HCT116 (cell line): ENCODE measurements at regions not wholly inside any gene's neighbourhood (a gene's known extent, or its start where the extent isn't known, plus 50 kb on each side); places are given as distances from the start of the nearest gene placed in this dataset.

Experiments used
- ATAC-seq: fragments of 200-7000 bp; cut with Tn5 transposase; 2 replicates; pipeline ENCODE4 v1.9.1; 2020; ENCODE audit warnings: mild to moderate bottlenecking, moderate library complexity
- BruUV-seq: library from RNA; stranded (reverse); fragments of 400-500 nt; replicated peaks from 2 replicates; lab custom pipeline; 2021; lab: Mats Ljungman, UMichigan
- CTCF ChIA-PET: fragments of 300-600 bp; sonication (Branson Sonifier 250); formaldehyde crosslinking; loops from one replicate; lab custom pipeline; 2021; ENCODE audit warnings: antibody characterized with exemption; lab: Charles Lee
- POLR2A ChIA-PET: fragments of 300-600, 350-600 bp; sonication (Branson Sonifier 250); formaldehyde crosslinking; loops from one replicate; lab custom pipeline; 2021; ENCODE audit warnings: antibody characterized with exemption; lab: Charles Lee
- RAD21 ChIA-PET, 2 experiments: fragments of 300-600 bp; sonication (Branson Sonifier 250); formaldehyde crosslinking; loops; one replicate each; lab custom pipeline; 2023; ENCODE audit warnings: low total read pairs in 2 of 2; ENCODE audit not compliant: uncharacterized antibody in 2 of 2, unreplicated experiment in 2 of 2, low non-redundant PET in 1 of 2; lab: Charles Lee
- DNase-seq: peaks from one replicate; pipeline ENCODE4 v3.0.0-alpha.2; 2010; ENCODE audit warnings: low read depth, low spot score
- H2AFZ ChIP-seq: fragments of 200-600 bp; shearing (Covaris generic), sonication (generic); 2 replicates; pipeline ENCODE4 v1.6.1; 2017; ENCODE audit warnings: low read depth, mixed run types, mixed read lengths, antibody characterized with exemption, low read length; ENCODE audit not compliant: poor library complexity, severe bottlenecking
- H3K27ac ChIP-seq: 2 replicates; pipeline ENCODE4 v1.5.1; 2012; ENCODE audit warnings: low read depth, low read length
- H3K27me3 ChIP-seq: fragments of 200-600 bp; sonication (generic); 2 replicates; pipeline ENCODE4 v1.6.1; 2016; ENCODE audit warnings: mixed run types, low read length, mixed read lengths; ENCODE audit not compliant: insufficient read depth
- H3K36me3 ChIP-seq, 2 experiments: fragments of 200-500 bp in 1 of 2; fragments of 200-600 bp in 1 of 2; sonication (Bioruptor generic) in 1 of 2; sonication (generic) in 1 of 2; 2 replicates each; pipeline versions ENCODE4 v1.5.1 to v1.6.1; 2014 to 2016; ENCODE audit warnings: low read length in 2 of 2, inconsistent platforms in 1 of 2, mixed read lengths in 1 of 2, mixed run types in 1 of 2; ENCODE audit not compliant: insufficient read depth in 2 of 2, control insufficient read depth in 1 of 2
- H3K4me1 ChIP-seq, 2 experiments: fragments of 200-600 bp in 1 of 2; sonication (generic) in 1 of 2; 2 replicates each; pipeline versions ENCODE4 v1.5.1 to v1.6.1; 2012 to 2017; ENCODE audit warnings: low read length in 2 of 2, inconsistent platforms in 1 of 2, mild to moderate bottlenecking in 1 of 2, mixed read lengths in 1 of 2, mixed run types in 1 of 2, moderate library complexity in 1 of 2; ENCODE audit not compliant: insufficient read depth in 2 of 2, control insufficient read depth in 1 of 2
- H3K4me2 ChIP-seq: fragments of 200-600 bp; sonication (generic); 2 replicates; pipeline ENCODE4 v1.6.1; 2017; ENCODE audit warnings: mixed run types, low read length, mixed read lengths
- H3K4me3 ChIP-seq, 2 experiments: fragments of 200-600 bp in 1 of 2; sonication (generic) in 1 of 2; replicated peaks in 1 of 2; 2 replicates each; pipeline ENCODE4 v1.5.1; 2011 to 2016; ENCODE audit warnings: low read length in 2 of 2, control low read depth in 1 of 2, low read depth in 1 of 2, mild to moderate bottlenecking in 1 of 2, mixed read lengths in 1 of 2, mixed run types in 1 of 2
- H3K79me2 ChIP-seq: fragments of 200-600 bp; sonication (generic); 2 replicates; pipeline ENCODE4 v1.6.1; 2017; ENCODE audit warnings: mild to moderate bottlenecking, mixed run types, low read length, moderate library complexity, mixed read lengths; ENCODE audit not compliant: insufficient read depth
- H3K9ac ChIP-seq: fragments of 200-600 bp; sonication (generic); 2 replicates; pipeline ENCODE4 v1.6.1; 2016; ENCODE audit warnings: low read length, mixed read lengths
- H3K9me2 ChIP-seq: fragments of 200-600 bp; sonication (generic), shearing (Covaris generic); 2 replicates; pipeline ENCODE4 v1.6.1; 2017; ENCODE audit warnings: mixed run types, mild to moderate bottlenecking, moderate library complexity; ENCODE audit not compliant: insufficient read depth
- H3K9me3 ChIP-seq, 2 experiments: fragments of 200-500 bp in 1 of 2; fragments of 200-600 bp in 1 of 2; sonication (Bioruptor generic) in 1 of 2; sonication (generic) in 1 of 2; 2 replicates each; pipeline ENCODE4 v1.6.1; 2014 to 2017; ENCODE audit warnings: low read length in 2 of 2, mixed read lengths in 2 of 2, inconsistent platforms in 1 of 2, low read depth in 1 of 2, mild to moderate bottlenecking in 1 of 2, mixed run types in 1 of 2, moderate library complexity in 1 of 2; ENCODE audit not compliant: control insufficient read depth in 1 of 2, insufficient read depth in 1 of 2
- H4K20me1 ChIP-seq: fragments of 200-600 bp; sonication (generic), shearing (Covaris generic); 2 replicates; pipeline ENCODE4 v1.6.1; 2017; ENCODE audit warnings: mixed run types, mild to moderate bottlenecking, moderate library complexity; ENCODE audit not compliant: insufficient read depth
- CBX3 ChIP-seq: IDR thresholded peaks from 2 replicates; pipeline ENCODE4 v1.6.1; 2012; ENCODE audit warnings: low read depth
- CEBPB ChIP-seq: IDR thresholded peaks from 2 replicates; pipeline ENCODE4 v1.6.1; 2012; ENCODE audit warnings: low read depth
- ELF1 ChIP-seq: IDR thresholded peaks from 2 replicates; pipeline ENCODE4 v1.6.1; 2012; ENCODE audit warnings: low read depth, borderline replicate concordance
- EZH2phosphoT487 ChIP-seq: fragments of 200-600 bp; IDR thresholded peaks from 2 replicates; pipeline ENCODE4 v1.6.1; 2018; ENCODE audit warnings: antibody characterized with exemption, borderline replicate concordance
- FOSL1 ChIP-seq: IDR thresholded peaks from 2 replicates; pipeline ENCODE4 v1.6.1; 2012; ENCODE audit warnings: low read depth
- JUND ChIP-seq: IDR thresholded peaks from 2 replicates; pipeline ENCODE4 v1.6.1; 2012
- POLR2A ChIP-seq: IDR thresholded peaks from 2 replicates; pipeline ENCODE4 v1.7.0; 2011; ENCODE audit warnings: borderline replicate concordance; ENCODE audit not compliant: insufficient read depth, insufficient read length; ENCODE audit errors: extremely low read depth
- RAD21 ChIP-seq: IDR thresholded peaks from 2 replicates; pipeline ENCODE4 v1.6.1; 2012; ENCODE audit warnings: low read depth, mild to moderate bottlenecking
- SIN3A ChIP-seq: IDR thresholded peaks from 2 replicates; pipeline ENCODE4 v1.6.1; 2012; ENCODE audit warnings: low read depth
- SRF ChIP-seq: IDR thresholded peaks from 2 replicates; pipeline ENCODE4 v1.6.1; 2012; ENCODE audit warnings: low read depth
- YY1 ChIP-seq: IDR thresholded peaks from 2 replicates; pipeline ENCODE4 v1.6.1; 2011; ENCODE audit warnings: low read length, low read depth, moderate library complexity, mild to moderate bottlenecking; ENCODE audit not compliant: insufficient replicate concordance; ENCODE audit errors: extremely low read depth
- ZFX ChIP-seq: fragments of 450-650 bp; IDR thresholded peaks from 2 replicates; pipeline ENCODE4 v1.6.1; 2017
- ZNF274 ChIP-seq: fragments of 200-500 bp; sonication (Bioruptor generic); IDR thresholded peaks from 2 replicates; pipeline ENCODE4 v1.6.1; 2014; ENCODE audit warnings: mild to moderate bottlenecking, low read depth, low read length, inconsistent platforms
- intact Hi-C: fragments of 100-400 bp; cut with micrococcal nuclease; formaldehyde crosslinking; loops from 2 replicates; pipeline ENCODE4 v1.10.0; 2022
- TF ChIP-seq, protein P1 (sequence below): IDR thresholded peaks from 2 replicates; pipeline ENCODE4 v1.6.1; 2011; ENCODE audit warnings: mild to moderate bottlenecking, low read length, moderate library complexity; ENCODE audit not compliant: insufficient replicate concordance; ENCODE audit errors: extremely low read depth
- TF ChIP-seq, protein P2 (sequence below): IDR thresholded peaks from 2 replicates; pipeline ENCODE4 v1.6.1; 2012; ENCODE audit warnings: low read depth
- TF ChIP-seq, protein P3 (sequence below): IDR thresholded peaks from 2 replicates; pipeline ENCODE4 v1.6.1; 2012

DNA sequence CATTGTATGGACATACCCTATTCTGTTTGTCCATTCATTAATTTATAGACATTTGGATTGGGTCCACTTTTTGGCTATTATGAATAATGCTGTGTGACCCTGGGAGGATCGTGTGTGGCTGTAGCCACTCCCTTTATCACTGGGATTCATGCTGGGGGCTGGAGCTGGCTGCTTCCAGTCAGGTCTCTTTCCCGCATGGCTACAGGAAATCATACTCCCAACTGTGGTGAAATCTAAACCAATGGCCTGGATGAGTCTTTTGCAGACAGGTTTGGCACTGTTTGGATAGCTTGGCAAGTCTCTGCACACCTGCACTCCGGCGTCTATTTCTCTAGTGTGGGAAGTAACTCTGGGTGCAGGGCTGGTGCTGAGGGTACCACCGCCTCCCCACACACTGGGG is 80.4 kb downstream of the RIN2 start:
- intact Hi-C loops, result no loop called here
- RAD21 ChIA-PET, result no interaction called here
- H3K9me2 ChIP-seq, result no peaks in the 10 kb centered on the region
- no peak overlapping the region for H3K9ac ChIP-seq
- H3K27me3 ChIP-seq, result no peaks in the 10 kb centered on the region
- CTCF ChIA-PET, result interaction anchor here (1.1 kb wide), 1 partner anchor 11 kb away, joined by 3 read pairs; no protein-coding TSS in a partner anchor
- no peaks in the 10 kb centered on the region for H3K4me1 ChIP-seq
- no peaks in the 10 kb centered on the region for H3K36me3 ChIP-seq
- TF ChIP-seq EZH2phosphoT487 (no peak), FOSL1 (no peak), POLR2A (no peak), CBX3 (no peak), ZNF274 (no peak), SIN3A (no peak), SRF (no peak), ZFX (no peak), JUND (no peak), RAD21 (no peak), CEBPB (no peak), ELF1 (no peak), YY1 (no peak)
- TF ChIP-seq, protein P1, sequence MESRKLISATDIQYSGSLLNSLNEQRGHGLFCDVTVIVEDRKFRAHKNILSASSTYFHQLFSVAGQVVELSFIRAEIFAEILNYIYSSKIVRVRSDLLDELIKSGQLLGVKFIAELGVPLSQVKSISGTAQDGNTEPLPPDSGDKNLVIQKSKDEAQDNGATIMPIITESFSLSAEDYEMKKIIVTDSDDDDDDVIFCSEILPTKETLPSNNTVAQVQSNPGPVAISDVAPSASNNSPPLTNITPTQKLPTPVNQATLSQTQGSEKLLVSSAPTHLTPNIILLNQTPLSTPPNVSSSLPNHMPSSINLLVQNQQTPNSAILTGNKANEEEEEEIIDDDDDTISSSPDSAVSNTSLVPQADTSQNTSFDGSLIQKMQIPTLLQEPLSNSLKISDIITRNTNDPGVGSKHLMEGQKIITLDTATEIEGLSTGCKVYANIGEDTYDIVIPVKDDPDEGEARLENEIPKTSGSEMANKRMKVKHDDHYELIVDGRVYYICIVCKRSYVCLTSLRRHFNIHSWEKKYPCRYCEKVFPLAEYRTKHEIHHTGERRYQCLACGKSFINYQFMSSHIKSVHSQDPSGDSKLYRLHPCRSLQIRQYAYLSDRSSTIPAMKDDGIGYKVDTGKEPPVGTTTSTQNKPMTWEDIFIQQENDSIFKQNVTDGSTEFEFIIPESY, result no peak
- TF ChIP-seq, protein P2, sequence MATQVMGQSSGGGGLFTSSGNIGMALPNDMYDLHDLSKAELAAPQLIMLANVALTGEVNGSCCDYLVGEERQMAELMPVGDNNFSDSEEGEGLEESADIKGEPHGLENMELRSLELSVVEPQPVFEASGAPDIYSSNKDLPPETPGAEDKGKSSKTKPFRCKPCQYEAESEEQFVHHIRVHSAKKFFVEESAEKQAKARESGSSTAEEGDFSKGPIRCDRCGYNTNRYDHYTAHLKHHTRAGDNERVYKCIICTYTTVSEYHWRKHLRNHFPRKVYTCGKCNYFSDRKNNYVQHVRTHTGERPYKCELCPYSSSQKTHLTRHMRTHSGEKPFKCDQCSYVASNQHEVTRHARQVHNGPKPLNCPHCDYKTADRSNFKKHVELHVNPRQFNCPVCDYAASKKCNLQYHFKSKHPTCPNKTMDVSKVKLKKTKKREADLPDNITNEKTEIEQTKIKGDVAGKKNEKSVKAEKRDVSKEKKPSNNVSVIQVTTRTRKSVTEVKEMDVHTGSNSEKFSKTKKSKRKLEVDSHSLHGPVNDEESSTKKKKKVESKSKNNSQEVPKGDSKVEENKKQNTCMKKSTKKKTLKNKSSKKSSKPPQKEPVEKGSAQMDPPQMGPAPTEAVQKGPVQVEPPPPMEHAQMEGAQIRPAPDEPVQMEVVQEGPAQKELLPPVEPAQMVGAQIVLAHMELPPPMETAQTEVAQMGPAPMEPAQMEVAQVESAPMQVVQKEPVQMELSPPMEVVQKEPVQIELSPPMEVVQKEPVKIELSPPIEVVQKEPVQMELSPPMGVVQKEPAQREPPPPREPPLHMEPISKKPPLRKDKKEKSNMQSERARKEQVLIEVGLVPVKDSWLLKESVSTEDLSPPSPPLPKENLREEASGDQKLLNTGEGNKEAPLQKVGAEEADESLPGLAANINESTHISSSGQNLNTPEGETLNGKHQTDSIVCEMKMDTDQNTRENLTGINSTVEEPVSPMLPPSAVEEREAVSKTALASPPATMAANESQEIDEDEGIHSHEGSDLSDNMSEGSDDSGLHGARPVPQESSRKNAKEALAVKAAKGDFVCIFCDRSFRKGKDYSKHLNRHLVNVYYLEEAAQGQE, result no peak
- TF ChIP-seq, protein P3, sequence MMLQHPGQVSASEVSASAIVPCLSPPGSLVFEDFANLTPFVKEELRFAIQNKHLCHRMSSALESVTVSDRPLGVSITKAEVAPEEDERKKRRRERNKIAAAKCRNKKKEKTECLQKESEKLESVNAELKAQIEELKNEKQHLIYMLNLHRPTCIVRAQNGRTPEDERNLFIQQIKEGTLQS, result no peak
- POLR2A ChIA-PET, result no interaction called here
- ATAC-seq (no peak), DNase-seq (no peak)
- no TSS peak for BruUV-seq
- H3K27ac ChIP-seq, result no peak overlapping the region
- H3K4me2 ChIP-seq, result no peak overlapping the region
- H3K4me3 ChIP-seq, result no peak overlapping the region
- no peaks in the 10 kb centered on the region for H4K20me1 ChIP-seq
- H2AFZ ChIP-seq, result no peak overlapping the region
- H3K9me3 ChIP-seq, result no peaks in the 10 kb centered on the region
- no peaks in the 10 kb centered on the region for H3K79me2 ChIP-seq
